Ramos (cell line): ENCODE measurements at regions not wholly inside any gene's neighbourhood (a gene's known extent, or its start where the extent isn't known, plus 50 kb on each side); places are given as distances from the start of the nearest gene placed in this dataset.

ENCODE experiments used
- in situ Hi-C: fragments of 300-500 bp; cut with MboI; formaldehyde crosslinking; loops from one replicate; pipeline ENCODE4 v1.14.3; 2022; ENCODE audit warnings: low sequenced_read_pairs; ENCODE audit not compliant: unreplicated experiment

GRCh38 chr4:161003418-161004057 is 1160.3 kb downstream of the FSTL5 start:
- in situ Hi-C loops: no loop called here

- in situ Hi-C loops: no loop called here
Measured at GRCh38 chr4:161005746-161006145, 1158.1 kb downstream of the FSTL5 start.

GRCh38 chr4:161008527-161008926 is 1155.3 kb downstream of the FSTL5 start:
- in situ Hi-C loops: no loop called here

- in situ Hi-C loops: no loop called here
Measured at GRCh38 chr4:161010227-161010626, 1153.6 kb downstream of the FSTL5 start.
